GM21360 (cell line): ENCODE measurements at regions not wholly inside any gene's neighbourhood (a gene's known extent, or its start where the extent isn't known, plus 50 kb on each side); places are given as distances from the start of the nearest gene placed in this dataset.
"Not testable (repeated sequence)": the region's sequence is repeated elsewhere in the genome, so short reads cannot be mapped to it uniquely, and the experiment has no call there.

Source experiments
- ATAC-seq: cut with Tn5 transposase; IDR thresholded peaks from one replicate; pipeline ENCODE4 v1.9.1; 2021; ENCODE audit warnings: mild to moderate bottlenecking, moderate library complexity; ENCODE audit not compliant: unreplicated experiment

DNA sequence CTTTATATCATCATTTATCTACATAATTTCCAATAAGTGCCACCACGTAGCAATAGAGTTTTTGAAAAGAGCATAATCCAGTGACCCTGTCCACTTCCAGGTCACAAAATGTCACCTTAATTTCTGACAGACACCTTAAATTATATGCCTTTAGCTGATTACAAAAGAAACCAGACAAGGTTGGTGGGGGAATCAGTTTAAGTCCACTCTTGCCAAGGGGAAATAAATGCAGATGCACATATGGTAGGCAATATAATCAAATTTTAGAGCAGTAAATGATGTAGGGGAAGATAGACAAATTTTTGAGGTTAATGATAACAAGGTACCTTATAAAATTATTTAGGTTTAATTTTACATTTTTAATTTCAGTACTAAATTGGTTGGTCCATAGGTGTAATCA, 253.5 kb downstream of the ZIC1 start:
- ATAC-seq, result no peak

DNA sequence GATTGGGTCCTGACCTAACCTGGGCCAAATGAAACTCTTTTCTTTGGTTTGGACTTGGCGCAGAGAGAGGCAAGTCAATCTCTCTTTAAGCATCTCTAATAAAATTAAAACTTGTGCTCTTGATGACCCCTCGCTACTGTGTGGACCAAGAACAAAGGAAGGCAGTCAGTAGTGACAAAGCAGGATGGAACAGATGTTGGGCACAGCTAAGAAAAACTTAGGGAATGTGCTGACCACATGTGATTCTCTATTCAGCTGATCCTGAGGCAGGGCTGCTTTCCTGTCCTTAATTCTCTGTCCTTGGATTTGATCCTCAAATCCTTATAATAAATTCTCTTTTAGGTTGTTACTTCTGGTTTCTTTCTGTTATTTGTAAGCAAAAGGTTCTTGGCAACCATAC, 259.9 kb downstream of the ZIC1 start:
- ATAC-seq, result no peak

DNA sequence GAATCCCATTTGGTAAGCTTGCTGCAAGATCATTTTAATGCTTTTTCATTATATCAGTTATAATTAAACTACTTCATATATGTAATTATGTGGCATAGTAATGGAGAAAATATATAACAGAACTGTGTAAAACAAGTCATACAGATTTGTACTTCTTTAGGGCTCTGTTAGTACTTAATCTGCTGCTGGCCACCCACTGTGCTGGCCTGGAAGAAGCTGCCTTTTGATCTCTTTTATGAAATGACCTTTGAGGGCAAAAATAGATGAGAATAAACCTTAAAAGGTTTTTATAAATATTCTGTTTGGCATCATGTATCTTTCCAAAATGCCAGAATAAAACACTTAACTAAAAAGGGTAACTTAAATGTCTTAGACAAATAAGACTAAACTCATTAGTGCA, 262.9 kb downstream of the ZIC1 start:
- ATAC-seq, result no peak

DNA sequence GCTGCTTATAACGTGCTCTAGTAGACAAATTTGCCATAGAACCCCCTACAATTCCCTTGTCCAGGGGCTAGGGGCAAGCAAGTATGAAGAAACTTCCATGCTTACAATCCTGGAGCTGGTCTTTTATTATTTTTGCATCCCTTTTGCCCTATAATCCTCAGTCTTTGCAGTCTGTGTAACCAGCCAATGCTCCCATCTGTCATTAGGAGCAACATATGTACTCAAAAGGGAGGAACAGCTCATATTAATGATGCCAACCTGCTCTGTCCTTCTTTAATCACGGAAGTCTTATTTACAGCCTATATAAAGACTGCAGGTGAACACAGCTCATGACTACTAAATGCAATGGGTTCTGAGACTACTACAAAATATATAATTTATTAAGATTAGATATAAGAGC, 263.3 kb downstream of the ZIC1 start:
- no peak for ATAC-seq

DNA sequence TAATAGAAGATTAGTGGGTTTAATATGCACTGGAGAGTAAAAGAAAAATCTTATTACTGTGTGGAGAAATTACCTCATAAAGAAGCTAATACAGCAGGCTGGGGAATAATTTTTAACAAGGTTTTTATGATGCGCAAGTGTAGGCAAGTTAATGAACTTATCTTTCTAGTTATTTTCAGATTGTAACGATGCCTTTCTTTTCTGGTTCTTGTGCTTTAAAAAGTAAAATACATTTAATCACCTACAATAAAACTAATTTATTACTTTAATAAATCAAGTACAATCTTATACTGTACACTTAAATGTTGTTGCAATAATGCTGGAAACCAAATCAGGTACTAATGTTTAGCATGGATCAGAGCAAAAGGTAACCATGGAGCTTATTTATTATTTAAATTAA, 266.6 kb downstream of the ZIC1 start:
- ATAC-seq, result no peak

DNA sequence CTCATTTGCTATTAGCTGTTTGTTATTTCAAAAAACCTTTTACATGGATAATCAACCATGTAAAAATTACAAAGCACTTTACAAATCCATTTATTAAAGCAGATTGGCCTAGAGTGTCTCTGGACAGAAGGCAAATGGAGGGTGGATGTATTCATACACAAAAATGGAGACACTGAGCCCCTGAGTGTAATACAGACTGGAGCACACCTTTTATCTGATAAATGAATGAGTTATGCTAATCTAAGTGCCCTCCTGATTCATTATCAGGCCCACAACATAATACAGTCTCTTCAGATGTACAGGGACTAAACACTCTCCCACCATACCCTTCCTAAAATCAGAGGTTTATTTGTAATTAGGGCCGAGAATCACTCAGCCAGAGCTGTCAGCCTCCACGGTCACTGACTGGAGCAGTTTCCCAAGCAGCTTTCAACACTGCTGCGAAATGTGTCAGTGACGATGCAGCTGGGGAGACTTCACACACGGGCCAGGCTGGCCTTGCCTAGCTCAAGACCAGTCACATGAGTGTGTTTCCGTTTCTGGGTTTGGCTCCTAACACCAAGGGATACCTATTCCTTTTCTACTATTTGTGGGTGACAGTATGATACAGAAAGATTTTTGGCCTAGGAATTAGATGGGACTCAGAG, 271.8 kb downstream of the ZIC1 start:
- ATAC-seq, result no peak

DNA sequence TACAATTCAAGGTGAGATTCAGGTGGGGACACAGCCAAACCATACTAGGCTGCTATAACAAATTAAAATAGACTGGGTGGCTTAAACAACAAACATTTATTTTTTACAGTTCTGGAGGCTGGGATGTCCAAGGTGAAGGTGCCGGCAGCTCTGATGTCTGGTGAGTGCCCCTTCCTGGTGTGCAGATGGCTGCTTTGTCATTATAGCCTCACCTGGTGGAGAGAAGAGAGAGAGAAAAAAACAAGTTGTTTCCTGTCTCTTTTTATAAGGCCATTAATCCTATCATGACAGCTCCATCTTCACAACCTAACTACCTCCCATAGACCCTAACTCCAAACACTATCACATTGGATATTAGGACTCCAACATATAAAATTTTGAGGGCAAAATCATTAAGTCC, 279.7 kb downstream of the ZIC1 start:
- ATAC-seq, result no peak

DNA sequence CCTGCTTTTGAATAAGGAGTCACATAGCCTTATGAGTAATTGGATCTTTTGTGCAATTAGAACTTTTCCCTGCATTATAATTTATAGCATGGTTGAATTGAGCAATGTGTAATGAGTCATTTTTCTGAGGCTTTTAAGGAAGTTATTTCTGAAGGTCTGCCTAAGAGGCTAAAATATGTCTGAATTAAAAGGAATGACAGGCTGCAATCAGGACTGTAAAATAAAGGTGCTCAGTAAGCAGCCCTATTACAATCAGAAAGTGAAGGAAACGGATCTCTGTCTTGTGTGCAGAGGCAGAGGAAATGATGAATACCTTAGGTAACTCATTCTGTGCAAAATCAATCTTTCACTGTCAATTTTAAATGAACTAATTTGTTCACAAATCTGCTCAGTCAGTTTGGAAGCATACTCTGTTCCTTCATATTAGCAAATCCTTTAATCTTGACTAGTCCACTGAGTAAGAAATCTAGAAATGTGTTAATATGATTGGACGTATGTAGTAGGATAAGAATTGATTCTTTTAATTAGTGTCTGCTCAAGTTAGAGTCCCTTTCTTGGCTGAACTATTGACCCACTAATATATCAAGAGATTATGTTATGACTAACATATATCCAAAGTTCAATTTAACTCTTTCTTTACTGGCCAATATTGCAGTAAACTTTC, 290.1 kb downstream of the ZIC1 start:
- no peak for ATAC-seq

DNA sequence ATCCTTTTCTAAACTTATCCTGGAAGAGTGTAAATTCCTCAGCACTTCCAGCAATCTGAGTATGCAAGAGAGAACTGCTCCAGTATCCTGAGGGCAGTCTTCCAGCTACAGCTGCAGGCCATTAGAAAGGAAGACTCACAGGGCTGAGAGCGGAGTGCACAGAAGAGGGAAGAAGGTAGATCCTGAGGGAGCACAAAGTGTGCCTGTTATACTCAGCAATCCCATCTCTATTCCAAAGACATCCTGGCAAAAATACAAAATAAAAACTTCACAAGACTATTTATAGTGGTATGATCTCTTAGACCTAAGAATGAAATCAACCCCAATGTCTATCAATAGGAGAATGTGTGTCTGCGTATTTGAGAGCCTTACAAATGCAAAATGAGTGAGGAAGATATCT, 292.0 kb downstream of the ZIC1 start:
- ATAC-seq, result no peak

DNA sequence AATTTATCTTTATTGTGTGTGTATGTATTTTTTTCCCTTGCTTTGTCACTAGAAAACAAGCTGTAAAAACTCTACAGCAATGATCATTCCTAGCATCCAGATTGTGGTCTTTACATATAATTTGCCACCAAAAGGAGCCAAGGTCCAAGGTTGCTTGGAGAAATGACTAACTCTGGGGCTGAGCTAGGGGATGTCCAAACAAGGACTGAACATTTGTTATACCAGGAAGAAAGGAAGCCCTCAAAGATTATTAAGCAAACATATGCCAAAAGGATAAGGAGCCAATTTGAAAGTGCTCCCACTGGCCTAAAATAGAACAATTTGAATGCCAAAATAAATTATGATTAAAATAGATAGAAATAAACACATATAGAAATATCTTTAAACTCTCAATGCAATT, 293.3 kb downstream of the ZIC1 start:
- no peak for ATAC-seq

DNA sequence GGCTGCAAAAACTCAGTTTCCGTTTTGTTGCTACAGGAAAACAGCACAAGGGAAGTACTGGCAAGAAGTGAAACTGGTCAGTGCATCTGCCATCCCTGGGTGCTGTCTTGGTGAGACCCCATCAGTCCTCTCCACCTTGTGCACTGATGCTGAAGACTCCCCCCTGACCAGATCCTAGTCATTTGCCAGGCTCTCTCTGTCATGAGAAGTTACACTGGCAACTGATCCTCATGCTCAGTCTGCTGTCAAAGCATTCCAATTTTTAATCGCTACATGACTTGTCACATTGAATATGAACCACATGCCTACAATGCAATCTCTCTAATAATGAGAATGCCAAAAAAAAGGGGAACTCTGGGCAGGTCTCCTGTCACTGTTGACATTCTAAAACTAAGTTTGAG, 296.5 kb downstream of the ZIC1 start:
- ATAC-seq, result no peak

DNA sequence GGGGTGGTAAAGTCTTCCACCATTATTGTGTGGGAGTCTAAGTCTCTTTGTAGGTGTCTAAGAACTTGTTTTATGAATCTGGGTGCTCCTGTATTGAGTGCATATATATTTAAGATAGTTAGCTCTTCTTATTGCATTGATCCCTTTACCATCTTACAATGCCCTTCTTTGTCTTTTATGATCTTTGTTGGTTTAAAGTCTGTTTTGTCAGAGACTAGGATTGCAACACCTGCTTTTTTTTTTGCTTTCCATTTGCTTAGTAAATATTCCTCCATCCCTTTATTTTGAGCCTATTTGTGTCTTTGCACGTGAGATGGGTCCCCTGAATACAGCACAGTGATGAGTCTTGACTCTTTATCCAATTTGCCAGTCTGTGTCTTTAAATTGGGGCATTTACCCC, 301.6 kb downstream of the ZIC1 start:
- ATAC-seq, result not testable (repeated sequence)

DNA sequence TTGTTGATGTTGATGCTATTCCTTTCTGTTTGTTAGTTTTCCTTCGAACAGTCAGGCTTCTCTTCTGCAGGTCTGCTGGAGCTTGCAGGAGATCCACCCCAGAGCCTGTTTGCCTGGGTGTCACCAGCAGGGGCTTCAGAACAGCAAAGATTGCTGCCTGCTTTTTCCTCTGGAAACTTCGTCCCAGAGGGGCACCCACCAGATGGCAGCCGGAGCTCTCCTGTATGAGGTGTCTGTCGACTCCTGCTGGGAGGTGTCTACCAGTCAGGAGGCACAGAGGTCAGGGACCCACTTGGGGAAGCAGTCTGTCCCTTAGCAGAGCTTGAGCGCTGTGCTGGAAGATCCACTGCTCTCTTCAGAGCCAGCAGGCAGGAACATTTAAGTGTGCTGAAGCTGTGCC, 303.2 kb downstream of the ZIC1 start:
- ATAC-seq, result no peak

DNA sequence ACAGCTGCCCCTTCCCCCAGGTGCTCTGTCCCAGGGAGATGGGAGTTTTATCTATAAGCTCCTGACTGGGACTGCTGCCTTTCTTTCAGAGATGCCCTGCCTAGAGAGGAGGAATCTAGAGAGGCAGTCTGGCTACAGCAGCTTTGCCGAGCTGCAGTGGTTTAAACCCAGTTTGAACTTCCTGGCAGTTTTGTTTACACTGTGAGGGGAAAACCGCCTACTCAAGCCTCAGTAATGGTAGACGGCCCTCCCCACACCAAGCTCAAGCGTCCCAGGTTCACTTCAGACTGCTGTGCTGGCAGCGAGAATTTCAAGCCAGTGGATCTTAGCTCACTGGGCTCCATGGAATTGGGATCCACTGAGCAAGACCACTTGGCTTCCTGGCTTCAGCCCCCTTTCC, 303.6 kb downstream of the ZIC1 start:
- ATAC-seq, result not testable (repeated sequence)

DNA sequence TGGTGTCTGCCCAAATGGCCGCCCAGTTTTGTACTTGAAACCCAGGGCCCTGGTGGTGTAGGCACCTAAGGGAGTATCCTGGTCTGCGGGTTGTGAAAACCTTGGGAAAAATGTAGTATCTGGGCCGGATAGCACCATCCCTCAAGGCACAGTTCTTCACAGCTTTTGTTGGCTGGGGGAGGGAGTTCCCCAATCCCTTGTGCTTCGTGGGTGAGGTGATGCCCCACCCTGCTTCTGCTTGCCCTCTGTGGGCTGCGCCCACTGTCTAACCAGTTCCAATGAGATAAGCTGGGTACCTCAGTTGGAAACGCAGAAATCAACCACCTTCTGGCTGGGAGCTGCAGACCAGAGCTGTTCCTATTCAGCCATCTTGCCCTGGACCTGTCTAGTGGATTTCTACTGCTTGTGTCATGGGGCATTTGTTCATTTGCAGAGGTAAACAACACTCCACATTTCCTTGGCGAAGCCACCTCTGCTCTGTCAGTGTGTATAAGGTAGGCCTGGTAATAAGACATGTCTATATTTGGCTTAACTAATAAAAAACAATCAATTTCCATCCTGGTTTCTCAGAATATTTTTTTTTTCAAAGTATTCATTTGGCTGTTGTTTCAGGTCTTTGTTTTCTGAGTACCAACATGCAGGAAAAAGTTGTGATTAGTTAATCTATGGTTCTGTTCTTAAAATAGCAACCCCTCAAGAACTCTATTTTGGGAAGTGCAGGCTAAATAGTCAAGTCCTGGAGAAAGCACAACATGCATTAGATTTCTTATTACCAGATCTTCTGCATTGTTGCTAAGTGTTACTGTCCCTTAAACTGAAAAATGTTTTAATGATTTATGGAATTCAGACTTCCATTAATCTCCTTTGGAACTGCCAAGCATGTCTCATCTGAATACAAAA, 304.3 kb downstream of the ZIC1 start:
- no peak for ATAC-seq

DNA sequence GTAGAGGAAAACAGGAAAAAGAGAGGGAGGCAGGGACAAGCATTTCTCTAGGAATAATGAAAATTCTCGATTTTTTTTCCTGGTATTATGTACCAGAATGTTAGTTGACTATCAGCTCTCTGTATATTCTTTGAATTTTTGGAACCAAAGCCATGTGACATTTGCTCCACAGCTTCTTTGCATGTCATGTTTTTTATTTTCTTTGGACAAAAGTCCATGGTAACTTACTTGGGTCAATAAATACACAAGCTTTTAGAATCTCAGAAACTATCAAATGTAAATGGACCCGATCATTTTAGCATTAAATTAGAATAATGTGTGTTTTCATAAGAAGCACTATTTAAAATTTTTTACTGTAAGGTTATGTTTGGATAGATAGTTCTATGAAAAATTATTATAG, 320.5 kb downstream of the ZIC1 start:
- no peak for ATAC-seq

DNA sequence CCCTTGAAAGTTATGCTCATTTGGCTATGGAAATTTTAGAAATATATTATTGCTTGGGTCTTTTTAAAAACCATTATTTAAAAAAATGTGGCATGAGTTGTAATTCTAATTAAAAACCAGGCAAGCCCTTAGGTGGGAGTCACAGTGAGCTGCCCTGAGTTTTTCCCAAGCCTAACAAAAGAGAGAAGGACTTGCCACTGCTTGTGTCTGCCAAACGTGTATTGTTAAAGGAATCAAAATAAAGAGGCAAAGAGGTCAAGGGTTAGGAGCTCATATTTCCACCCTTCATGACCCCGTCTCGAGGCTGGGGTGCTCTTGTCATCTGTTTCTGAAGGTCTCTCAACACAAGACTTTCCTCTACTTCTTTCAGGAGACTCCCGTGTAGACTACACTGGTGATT, 321.1 kb downstream of the ZIC1 start:
- no peak for ATAC-seq

DNA sequence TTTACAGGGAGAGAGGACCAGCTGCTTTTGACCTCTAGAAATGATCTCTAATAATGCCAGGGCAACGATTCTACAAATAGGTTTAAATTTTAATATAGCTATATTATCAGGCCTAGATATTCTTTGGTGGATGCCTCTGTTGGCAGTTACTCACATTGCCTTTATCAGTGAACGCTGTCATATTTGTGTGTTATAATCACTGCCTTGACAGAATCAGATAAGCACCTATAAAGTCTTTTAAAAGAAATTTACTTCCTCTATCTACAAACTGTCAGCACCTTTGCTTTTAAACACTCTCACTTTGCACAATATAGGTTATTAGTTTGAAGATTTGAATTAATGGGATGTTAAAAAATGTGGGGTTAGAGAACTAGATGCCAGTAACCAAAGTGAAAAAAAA, 324.1 kb downstream of the ZIC1 start:
- no peak for ATAC-seq

DNA sequence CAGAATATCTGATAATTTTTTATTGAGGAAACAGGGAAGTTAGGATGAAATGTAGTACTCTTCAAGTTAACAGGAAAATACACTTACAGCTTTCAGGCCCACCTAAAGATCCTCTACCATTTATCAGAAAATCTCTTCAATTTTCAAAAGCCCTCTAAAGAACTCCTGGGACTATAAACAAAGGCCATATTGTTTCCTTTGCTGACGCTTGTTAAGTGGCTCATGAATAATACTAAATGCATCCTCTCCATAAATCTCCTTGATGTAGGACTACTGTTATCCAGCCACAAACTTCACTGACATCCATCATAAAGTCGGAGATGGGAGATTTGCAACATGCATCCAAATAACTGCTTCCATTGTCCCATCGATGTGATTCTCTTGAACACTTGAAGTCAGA, 326.5 kb downstream of the ZIC1 start:
- ATAC-seq, result no peak

DNA sequence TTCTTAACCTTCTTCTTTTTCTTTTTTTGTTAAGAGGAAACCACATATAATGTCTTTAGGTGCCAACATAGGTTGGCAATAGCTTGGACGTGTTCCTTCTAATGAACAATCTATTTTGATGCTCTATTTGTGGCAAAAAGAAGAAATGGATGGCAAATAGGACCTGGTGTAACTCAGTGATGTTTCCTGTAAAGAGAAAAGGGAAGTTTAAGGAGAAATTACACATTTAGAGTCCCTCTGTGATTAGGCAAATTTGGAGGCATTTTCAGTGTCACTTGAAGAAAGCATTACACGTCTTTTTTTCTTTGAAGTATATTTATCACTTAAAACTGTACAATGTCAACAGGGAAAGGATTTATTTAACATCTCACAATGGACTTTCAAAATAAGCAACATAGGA, 327.1 kb downstream of the ZIC1 start:
- no peak for ATAC-seq

DNA sequence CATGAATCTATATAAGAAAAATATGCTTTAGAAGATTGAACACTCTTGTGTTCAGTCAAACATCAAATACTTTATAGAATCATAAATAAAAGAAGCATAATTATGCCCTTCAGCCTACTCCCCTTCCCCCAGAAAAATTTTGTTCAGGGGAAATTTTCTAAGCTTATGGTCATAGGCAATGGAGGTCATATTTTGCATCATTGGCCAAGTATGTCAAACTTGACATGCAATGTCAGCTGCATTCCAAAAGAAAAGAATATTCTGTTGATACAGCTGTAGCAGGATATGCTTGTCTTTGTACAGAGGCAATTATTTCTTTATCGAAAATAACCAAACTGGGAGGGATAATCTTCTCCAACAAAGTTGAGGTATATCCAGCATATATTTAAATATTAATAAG, 328.2 kb downstream of the ZIC1 start:
- no peak for ATAC-seq

DNA sequence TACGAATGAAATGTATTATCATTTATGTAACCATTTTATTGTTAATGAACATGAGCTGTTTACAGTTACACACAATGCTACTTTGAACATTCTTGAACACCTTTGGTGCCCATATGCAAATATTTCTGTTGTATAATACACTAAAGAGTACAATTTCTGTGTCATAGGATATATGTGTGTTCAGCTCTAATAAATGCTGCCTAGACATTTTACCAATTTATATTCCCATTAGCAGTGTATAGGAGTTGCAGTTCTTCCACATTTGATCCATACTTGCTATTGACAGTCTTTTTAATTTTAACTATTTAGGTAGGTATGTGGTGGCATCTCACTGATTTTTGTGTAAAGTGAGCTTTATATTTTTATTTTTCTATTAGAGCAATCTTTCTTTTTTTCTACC, 331.8 kb downstream of the ZIC1 start:
- no peak for ATAC-seq
